NCI-H2196 (cell line): ENCODE measurements at regions not wholly inside any gene's neighbourhood (a gene's known extent, or its start where the extent isn't known, plus 50 kb on each side); places are given as distances from the start of the nearest gene placed in this dataset.

Experiments
- DNase-seq: peaks from one replicate; lab custom pipeline; 2025; ENCODE audit not compliant: unreplicated experiment; lab: John Stamatoyannopoulos, UW

- no peak for DNase-seq
These were observed 384.5 kb upstream of the CCDC196 start for GRCh38 chr14:66101662-66102061.

GRCh38 chr14:66104486-66104885, 381.7 kb upstream of the CCDC196 start:
- no peak for DNase-seq

- DNase-seq = no peak
These were observed 380.4 kb upstream of the CCDC196 start for GRCh38 chr14:66105815-66106214.

- DNase-seq = no peak
These were observed 376.7 kb upstream of the CCDC196 start for GRCh38 chr14:66109426-66109825.

GRCh38 chr14:66111891-66112290, 374.3 kb upstream of the CCDC196 start:
- DNase-seq = no peak

GRCh38 chr14:66114071-66114470, 372.1 kb upstream of the CCDC196 start:
- no peak for DNase-seq

GRCh38 chr14:66115740-66116502, 370.2 kb upstream of the CCDC196 start:
- DNase-seq = no peak

GRCh38 chr14:66116732-66117131, 369.4 kb upstream of the CCDC196 start:
- DNase-seq = no peak

- DNase-seq = no peak
These were observed 368.6 kb upstream of the CCDC196 start for GRCh38 chr14:66117600-66117999.

GRCh38 chr14:66119606-66120231, 366.5 kb upstream of the CCDC196 start:
- no peak for DNase-seq

- no peak for DNase-seq
These were observed 365.8 kb upstream of the CCDC196 start for GRCh38 chr14:66120402-66120801.

- DNase-seq = no peak
These were observed 364.3 kb upstream of the CCDC196 start for GRCh38 chr14:66121859-66122258.

- DNase-seq = no peak
These were observed 356.9 kb upstream of the CCDC196 start for GRCh38 chr14:66129224-66129623.

GRCh38 chr14:66131111-66131510, 355.1 kb upstream of the CCDC196 start:
- no peak for DNase-seq

GRCh38 chr14:66133666-66134065, 352.5 kb upstream of the CCDC196 start:
- no peak for DNase-seq

GRCh38 chr14:66135831-66136230, 350.3 kb upstream of the CCDC196 start:
- no peak for DNase-seq

- DNase-seq = no peak
These were observed 349.1 kb upstream of the CCDC196 start for GRCh38 chr14:66137081-66137480.

- DNase-seq = no peak
These were observed 346.7 kb upstream of the CCDC196 start for GRCh38 chr14:66139432-66139831.

GRCh38 chr14:66140213-66140918, 345.8 kb upstream of the CCDC196 start:
- no peak for DNase-seq

GRCh38 chr14:66140963-66141362, 345.2 kb upstream of the CCDC196 start:
- DNase-seq = no peak

GRCh38 chr14:66141733-66142132, 344.4 kb upstream of the CCDC196 start:
- no peak for DNase-seq
